ENCODE measurements at regions not wholly inside any gene's neighbourhood (a gene's known extent, or its start where the extent isn't known, plus 50 kb on each side); places are given as distances from the start of the nearest gene placed in this dataset.

- no peak for DNase-seq
Observed at GRCh38 chr2:144711630-144712549, 192.0 kb upstream of the ZEB2 start.

GRCh38 chr2:144711084-144711483 is 191.2 kb upstream of the ZEB2 start:
- DNase-seq: no peak

- DNase-seq: peak; percentile 54 to 98
Observed at GRCh38 chr2:144708626-144709025, 188.7 kb upstream of the ZEB2 start.

- DNase-seq: no peak
Observed at GRCh38 chr2:144707736-144708326, 187.9 kb upstream of the ZEB2 start.

- DNase-seq: no peak
Observed at GRCh38 chr2:144706647-144707046, 186.7 kb upstream of the ZEB2 start.

GRCh38 chr2:144705328-144706245 is 185.7 kb upstream of the ZEB2 start:
- no peak for DNase-seq

GRCh38 chr2:144704709-144705095 is 184.8 kb upstream of the ZEB2 start:
- DNase-seq: no peak

- no peak for DNase-seq
Observed at GRCh38 chr2:144703852-144704708, 184.2 kb upstream of the ZEB2 start.

- DNase-seq: no peak
Observed at GRCh38 chr2:144702051-144702450, 182.1 kb upstream of the ZEB2 start.

- no peak for DNase-seq
Observed at GRCh38 chr2:144701259-144701658, 181.3 kb upstream of the ZEB2 start.

GRCh38 chr2:144698156-144698555 is 178.2 kb upstream of the ZEB2 start:
- DNase-seq: no peak

- DNase-seq: no peak
Observed at GRCh38 chr2:144695657-144696056, 175.7 kb upstream of the ZEB2 start.

GRCh38 chr2:144694456-144694855 is 174.5 kb upstream of the ZEB2 start:
- DNase-seq: no peak

GRCh38 chr2:144693179-144693578 is 173.3 kb upstream of the ZEB2 start:
- no peak for DNase-seq

GRCh38 chr2:144692661-144693060 is 172.7 kb upstream of the ZEB2 start:
- DNase-seq: no peak

GRCh38 chr2:144690771-144691170 is 170.9 kb upstream of the ZEB2 start:
- DNase-seq: no peak

- no peak for DNase-seq
Observed at GRCh38 chr2:144686518-144687215, 166.7 kb upstream of the ZEB2 start.

GRCh38 chr2:144683966-144684365 is 164.0 kb upstream of the ZEB2 start:
- no peak for DNase-seq

- no peak for DNase-seq
Observed at GRCh38 chr2:144683107-144683753, 163.3 kb upstream of the ZEB2 start.

- DNase-seq: no peak
Observed at GRCh38 chr2:144682248-144682647, 162.3 kb upstream of the ZEB2 start.

GRCh38 chr2:144681389-144681788 is 161.5 kb upstream of the ZEB2 start:
- DNase-seq: no peak
